T-helper 2 cell (primary cell): ENCODE measurements at regions not wholly inside any gene's neighbourhood (a gene's known extent, or its start where the extent isn't known, plus 50 kb on each side); places are given as distances from the start of the nearest gene placed in this dataset.
"Not testable (repeated sequence)": the region's sequence is repeated elsewhere in the genome, so short reads cannot be mapped to it uniquely, and the experiment has no call there.

ENCODE experiments used
- DNase-seq, 5 experiments: peaks; one replicate each; pipeline versions ENCODE4 v3.0.0 to v3.0.0-alpha.2; 2012 to 2022

- not testable (repeated sequence) for DNase-seq
Observed at GRCh38 chr13:21920802-21921201, 249.9 kb downstream of the FGF9 start.

DNA sequence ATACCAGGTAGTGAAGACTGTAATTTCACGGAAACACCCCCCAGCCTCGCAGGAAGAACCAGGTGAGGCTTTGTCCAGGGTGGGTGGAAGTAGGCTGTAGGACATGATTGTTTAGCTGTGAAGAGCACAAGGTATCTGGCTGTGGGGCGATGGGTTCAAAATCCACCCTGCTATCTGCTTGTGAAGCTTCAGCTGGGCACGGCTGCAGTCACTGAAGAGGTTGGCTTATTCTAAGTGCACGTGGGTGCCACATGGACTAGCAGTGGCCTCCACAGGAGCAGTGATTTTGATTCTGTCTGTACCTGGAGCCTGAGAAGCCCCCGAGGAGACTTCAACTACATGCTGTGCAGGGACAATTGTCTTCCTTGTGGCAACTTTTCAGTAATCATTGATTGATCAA is 254.1 kb downstream of the FGF9 start:
- no peak for DNase-seq

DNA sequence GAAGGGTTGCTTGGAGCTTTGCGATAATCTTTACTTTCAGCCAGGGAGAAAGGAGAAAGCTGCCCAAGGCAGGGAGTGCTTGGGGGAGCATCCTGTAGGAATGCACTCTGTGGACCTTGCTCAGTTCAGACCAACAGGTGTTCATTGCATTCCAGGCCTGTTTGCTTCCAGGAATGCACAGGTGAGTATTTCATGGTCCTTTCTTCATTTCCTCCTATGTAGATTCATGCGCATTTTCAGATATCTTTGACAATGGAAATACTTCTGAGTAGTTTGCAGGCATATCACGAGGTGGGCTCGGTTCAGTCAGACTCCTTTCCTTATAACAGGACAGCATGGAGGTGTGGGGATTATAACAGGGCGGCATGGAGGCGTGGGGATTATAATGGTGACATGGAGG is 254.8 kb downstream of the FGF9 start:
- no peak for DNase-seq

DNA sequence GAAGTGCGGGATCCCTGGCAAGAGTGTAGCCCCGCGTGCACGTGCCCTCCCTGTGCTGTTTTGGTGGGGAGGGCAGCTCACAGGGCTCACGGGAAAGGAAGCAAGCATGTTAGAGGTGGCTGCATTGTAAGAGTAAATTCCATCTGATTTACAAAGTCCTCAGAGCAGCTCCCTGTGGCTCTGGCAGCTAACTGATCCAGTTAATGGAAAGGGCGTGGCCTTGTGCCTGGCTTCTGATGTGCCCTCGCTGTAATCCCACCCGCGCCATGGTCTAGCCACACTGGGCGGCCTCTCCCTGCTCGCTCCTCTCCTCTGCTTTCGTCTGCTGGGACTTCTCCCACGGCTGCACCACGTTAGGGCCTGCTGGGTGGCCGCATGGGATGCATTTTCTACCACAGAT is 258.5 kb downstream of the FGF9 start:
- DNase-seq, result no peak

- no peak for DNase-seq
Observed at GRCh38 chr13:21930536-21930935, 259.7 kb downstream of the FGF9 start.

- no peak for DNase-seq
Observed at GRCh38 chr13:21932578-21932977, 261.7 kb downstream of the FGF9 start.

- no peak for DNase-seq
Observed at GRCh38 chr13:21932996-21933395, 262.1 kb downstream of the FGF9 start.

GRCh38 chr13:21934284-21934683 is 263.4 kb downstream of the FGF9 start:
- no peak for DNase-seq

DNA sequence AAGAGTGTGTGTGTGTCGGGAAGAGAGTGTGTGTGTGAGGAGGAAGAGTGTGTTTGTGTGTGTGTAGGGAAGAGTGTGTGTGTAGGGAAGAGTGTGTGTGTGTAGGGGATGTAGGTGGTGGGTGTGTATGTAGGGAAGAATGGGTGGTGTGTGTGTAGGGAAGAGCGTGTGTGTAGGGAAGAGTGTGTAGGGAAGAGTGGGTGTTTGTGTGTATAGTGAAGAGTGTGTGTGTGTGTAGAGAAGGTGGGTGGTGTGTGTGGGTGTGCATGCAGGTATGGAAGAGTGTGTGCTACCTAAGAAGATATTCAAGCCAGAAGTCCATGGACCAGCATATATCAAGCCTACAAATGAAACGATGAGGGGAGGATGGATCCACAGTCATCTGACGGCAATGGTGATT is 265.8 kb downstream of the FGF9 start:
- no peak for DNase-seq

DNA sequence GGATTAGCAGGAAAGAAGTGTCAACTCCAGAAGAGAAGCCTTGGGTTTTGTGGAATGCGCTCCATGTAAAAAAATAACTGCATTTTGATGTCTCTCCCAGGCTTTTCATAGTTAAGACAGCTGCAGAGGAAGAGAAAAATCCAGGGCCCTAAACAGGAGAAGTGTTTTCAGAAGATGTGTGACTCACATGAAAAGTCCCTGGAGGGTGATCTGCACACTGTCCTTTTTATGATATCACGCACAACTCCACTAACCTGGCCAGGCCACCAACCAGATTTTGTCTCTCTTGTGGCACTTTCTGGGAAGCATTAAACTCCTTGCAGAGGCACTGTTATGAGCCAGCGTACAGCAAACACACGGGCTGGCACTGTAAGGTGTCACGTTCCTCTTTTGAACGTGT is 267.3 kb downstream of the FGF9 start:
- DNase-seq, result no peak

- DNase-seq, result no peak
Observed at GRCh38 chr13:21938636-21939035, 267.8 kb downstream of the FGF9 start.

DNA sequence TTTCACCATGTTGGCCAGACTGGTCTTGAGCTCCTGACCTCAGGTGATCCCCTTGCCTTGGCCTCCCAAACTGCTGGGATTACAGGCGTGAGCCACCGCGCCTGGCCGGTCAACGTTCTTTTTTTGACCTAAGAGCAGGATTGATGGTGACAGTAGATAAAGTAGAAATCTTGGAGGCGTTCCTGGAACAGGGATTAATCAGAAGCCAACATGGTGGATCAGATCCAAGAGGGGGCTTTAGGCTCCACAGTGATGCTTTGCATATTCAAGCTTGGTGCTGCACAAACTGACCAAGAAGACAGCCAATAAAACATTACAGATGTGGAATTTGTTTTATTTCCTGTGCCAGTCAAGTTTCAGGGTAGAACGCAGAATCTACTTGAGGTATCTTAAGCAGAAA is 271.2 kb downstream of the FGF9 start:
- no peak for DNase-seq

DNA sequence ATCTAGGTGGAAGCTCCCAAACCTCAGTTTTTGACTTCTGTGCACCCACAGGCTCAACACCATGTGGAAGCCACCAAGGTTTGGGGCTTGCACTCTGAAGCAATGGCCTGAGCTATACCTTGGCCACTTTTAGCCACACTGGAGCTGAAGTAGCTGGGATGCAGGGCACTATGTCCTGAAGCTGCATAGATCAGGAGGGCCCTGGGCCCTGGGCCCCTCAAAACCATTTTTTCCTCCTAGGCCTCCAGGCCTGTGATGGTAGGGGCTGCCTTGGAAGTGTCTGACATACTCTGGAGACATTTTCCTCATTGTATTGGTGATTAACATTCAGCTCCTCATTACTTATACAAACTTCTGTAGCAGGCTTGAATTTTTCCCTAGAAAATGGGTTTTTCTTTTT is 273.7 kb downstream of the FGF9 start:
- no peak for DNase-seq

DNA sequence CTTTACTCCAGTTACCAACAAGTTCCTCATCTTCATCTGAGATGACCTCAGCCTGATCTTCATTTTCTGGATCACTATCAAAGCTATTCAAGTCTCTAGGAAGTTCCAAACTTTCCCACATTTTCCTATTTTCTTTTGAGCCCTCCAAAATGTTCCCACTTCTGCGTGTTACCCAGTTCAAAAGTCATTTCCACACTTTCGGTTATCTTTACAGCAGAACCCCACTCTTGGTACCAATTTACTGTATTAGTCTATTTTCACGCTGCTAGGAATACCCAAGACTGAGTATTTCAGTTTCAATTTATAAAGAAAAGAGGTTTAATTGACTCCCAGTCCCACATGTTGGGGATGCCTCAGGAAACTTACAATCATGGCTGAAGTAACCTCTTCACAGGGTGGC is 274.3 kb downstream of the FGF9 start:
- DNase-seq, result no peak

- DNase-seq, result no peak
Observed at GRCh38 chr13:21946964-21947363, 276.1 kb downstream of the FGF9 start.

DNA sequence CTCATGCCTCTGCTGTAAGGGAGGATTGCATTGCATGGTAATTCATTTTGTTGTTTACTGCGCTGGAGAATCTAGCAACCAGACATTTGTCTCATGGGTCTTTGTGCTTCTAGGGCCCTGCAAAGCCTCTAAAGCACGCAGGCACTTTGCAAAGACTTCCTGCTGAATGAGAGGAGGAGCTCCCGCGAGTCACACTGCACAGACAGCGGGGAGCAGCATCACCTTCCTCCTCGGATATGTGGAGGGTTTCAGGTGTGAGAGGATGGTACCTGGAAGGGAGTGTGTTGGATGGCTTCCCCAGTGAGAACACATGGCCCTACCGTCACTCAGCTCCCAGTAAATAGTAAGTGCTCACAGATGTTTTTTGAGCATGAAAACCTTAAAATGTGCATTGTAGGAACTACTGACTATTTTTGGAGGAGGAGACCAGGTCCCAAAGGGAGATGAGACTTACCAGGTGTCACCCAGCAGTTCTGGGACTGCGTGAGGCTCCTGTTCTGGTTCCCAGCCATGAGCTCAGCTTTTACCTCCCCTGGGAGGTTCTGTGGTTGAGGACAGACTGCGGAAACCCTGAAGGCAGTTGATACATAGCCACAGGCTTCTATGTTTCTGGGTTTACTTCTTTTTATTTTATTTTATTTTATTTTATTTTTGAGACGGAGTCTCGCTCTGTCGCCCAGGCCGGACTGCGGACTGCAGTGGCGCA is 278.0 kb downstream of the FGF9 start:
- no peak for DNase-seq

GRCh38 chr13:21949818-21950429 is 279.1 kb downstream of the FGF9 start:
- DNase-seq, result no peak

DNA sequence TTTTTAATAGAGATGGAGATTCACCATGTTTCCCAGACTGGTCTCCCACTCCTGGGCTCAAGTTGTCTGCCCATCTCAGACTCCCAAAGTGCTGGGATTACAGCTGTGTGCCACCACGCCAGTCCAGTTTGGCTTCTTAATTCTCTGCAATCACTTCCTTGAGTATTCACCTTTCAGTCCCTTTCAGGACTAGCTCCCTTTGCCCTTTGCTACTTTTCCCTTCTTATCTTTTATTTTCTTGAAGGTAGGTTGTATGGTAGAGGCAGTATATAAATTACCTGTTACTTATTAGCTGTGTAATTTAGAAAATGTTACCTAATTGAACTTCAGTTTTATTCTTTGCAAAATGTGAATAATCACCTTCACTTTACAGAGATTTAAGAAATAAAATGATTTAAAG is 285.8 kb downstream of the FGF9 start:
- no peak for DNase-seq

GRCh38 chr13:21957833-21958232 is 287.0 kb downstream of the FGF9 start:
- no peak for DNase-seq

DNA sequence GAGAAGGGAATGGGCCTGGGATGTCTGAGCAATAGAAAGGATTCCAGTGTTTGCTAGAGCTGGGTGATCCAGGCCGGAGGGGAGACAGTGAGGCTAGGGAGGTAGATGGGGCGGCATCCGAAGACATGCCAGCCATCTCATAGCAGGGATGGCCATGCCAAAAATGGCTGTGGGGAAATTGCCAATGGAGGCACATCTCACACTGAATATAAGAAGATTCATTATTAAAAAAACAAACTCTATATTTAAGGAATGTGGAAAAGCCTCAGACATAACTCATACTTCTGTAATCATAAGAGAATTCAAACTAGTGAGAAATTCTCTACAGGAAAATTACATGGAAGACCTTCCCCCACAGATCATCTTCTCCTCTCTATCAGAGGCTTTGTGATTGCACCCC is 289.2 kb downstream of the FGF9 start:
- no peak for DNase-seq

GRCh38 chr13:21964686-21965085 is 293.8 kb downstream of the FGF9 start:
- no peak for DNase-seq

- no peak for DNase-seq
Observed at GRCh38 chr13:21965095-21965494, 294.2 kb downstream of the FGF9 start.

- DNase-seq, result no peak
Observed at GRCh38 chr13:21966014-21966413, 295.1 kb downstream of the FGF9 start.

DNA sequence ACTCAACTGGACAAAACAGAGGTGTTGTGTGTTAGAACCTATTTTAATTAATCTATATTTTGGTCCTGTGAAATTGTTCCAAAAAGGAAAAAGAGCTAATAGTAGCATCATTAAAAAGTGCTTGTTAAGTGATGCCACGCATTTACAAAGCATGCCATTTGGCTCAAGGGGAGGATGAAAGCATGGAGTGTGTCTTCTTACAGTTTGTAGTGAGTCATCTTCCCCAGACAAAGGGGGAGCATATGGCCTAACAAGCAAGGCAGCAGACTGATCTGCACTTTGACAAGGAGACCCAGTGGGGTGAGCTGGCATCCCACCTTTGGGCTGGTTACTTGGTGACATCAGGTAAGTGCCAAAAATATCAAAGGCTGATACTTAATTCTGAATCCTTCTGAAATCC is 297.0 kb downstream of the FGF9 start:
- no peak for DNase-seq

GRCh38 chr13:21970172-21970571 is 299.3 kb downstream of the FGF9 start:
- DNase-seq, result no peak
